Testis (tissue), 2 donors: ENCODE measurements at regions not wholly inside any gene's neighbourhood (a gene's known extent, or its start where the extent isn't known, plus 50 kb on each side); places are given as distances from the start of the nearest gene placed in this dataset.

Experiments
- DNase-seq: peaks from one replicate; pipeline ENCODE4 v3.0.0-alpha.2; 2019
- H3K27ac ChIP-seq, 2 donors: fragments of 200-600 bp; sonication (generic); one replicate each; pipeline ENCODE4 v1.5.1; 2019
- H3K27me3 ChIP-seq: fragments of 200-600 bp; sonication (generic); one replicate; pipeline ENCODE4 v1.5.1; 2019
- H3K36me3 ChIP-seq: fragments of 200-600 bp; sonication (generic); one replicate; pipeline ENCODE4 v1.5.1; 2017; ENCODE audit warnings: low read depth; ENCODE audit errors: missing control alignments
- H3K4me1 ChIP-seq: fragments of 200-600 bp; sonication (generic); one replicate; pipeline ENCODE4 v1.5.1; 2019
- H3K4me3 ChIP-seq, 2 donors: fragments of 200-600 bp; sonication (generic); one replicate each; pipeline ENCODE4 v1.5.1; 2017 to 2019
- H3K9me3 ChIP-seq: fragments of 200-600 bp; sonication (generic); one replicate; pipeline ENCODE4 v1.5.1; 2017
- POLR2A ChIP-seq: fragments of 450-650 bp; IDR thresholded peaks from one replicate; pipeline ENCODE4 v1.6.1; 2017; ENCODE audit warnings: antibody characterized with exemption, mild to moderate bottlenecking, moderate library complexity
- WGBS, 2 donors: methylation state at CpG; one replicate each; pipeline ENCODE4 v1.1.5; 2018; 5-methylcytosine and 5-hydroxymethylcytosine counted together
- intact Hi-C: fragments of 100-400 bp; cut with DNase I; formaldehyde crosslinking; loops from one replicate; pipeline ENCODE4 v1.15.1; 2023; ENCODE audit warnings: low total_unique reads
- small RNA-seq, 2 donors: library from RNA; depleted of rRNA; stranded (forward); fragments of <200 nt; gene quantifications; one replicate each; pipeline ENCODE3, GENCODE V24; 2016
- TF ChIP-seq, protein P1 (sequence below), 3 experiments: fragments of 450-650 bp in 2 of 3; fragments of 200-600 bp in 1 of 3; sonication (generic) in 1 of 3; IDR thresholded peaks; one replicate each; pipeline ENCODE4 v1.5.1; 2016 to 2019; ENCODE audit warnings: antibody characterized with exemption in 3 of 3, mild to moderate bottlenecking in 2 of 3, moderate library complexity in 1 of 3

DNA sequence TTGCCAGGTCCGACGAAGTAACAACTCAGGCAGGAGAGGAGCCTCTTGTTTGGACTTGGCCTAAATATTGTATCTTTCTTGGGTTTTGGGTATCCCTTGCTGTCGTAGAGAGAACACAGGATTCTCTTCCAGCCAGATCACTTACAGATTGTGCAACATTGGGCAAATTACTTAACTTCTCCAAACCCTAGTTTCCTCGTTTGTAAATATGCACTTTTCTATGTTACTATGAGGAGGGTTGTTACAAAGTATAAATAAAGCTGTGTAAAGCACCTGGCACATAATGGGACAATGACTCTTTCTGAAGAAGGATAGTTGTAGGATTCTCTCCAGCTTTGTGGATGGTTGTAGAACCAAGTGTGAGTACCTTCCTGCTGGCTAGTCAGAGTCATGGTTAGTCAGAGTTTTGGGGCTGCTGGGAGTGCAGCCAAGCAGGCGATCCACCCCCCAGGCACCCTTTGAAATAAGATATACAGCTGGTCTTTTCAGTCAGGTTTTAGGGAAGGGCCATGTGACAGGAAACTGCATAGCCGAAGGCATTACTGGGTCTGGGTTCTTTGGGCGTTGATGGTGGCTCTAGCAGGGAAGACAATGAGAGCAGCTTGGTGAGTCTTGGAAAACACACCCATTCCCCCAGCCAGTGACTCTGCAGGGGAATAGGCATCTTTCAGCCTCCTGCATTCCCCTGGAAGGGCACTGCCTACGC is 49.9 kb upstream of the GDNF start:
- no peaks in the 10 kb centered on the region for H3K9me3 ChIP-seq
- no peaks in the 10 kb centered on the region for H3K36me3 ChIP-seq
- H3K27me3 ChIP-seq = no peaks in the 10 kb centered on the region
- intact Hi-C loops = no loop called here
- H3K27ac ChIP-seq = no peak overlapping the region
- H3K4me3 ChIP-seq = no peak overlapping the region
- TF ChIP-seq POLR2A = no peak
- TF ChIP-seq, protein P1, sequence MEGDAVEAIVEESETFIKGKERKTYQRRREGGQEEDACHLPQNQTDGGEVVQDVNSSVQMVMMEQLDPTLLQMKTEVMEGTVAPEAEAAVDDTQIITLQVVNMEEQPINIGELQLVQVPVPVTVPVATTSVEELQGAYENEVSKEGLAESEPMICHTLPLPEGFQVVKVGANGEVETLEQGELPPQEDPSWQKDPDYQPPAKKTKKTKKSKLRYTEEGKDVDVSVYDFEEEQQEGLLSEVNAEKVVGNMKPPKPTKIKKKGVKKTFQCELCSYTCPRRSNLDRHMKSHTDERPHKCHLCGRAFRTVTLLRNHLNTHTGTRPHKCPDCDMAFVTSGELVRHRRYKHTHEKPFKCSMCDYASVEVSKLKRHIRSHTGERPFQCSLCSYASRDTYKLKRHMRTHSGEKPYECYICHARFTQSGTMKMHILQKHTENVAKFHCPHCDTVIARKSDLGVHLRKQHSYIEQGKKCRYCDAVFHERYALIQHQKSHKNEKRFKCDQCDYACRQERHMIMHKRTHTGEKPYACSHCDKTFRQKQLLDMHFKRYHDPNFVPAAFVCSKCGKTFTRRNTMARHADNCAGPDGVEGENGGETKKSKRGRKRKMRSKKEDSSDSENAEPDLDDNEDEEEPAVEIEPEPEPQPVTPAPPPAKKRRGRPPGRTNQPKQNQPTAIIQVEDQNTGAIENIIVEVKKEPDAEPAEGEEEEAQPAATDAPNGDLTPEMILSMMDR (IDR thresholded peaks at IDR 0.05) = no peak
- WGBS, 2 donors = 70 to 71% methylated on average over 7 to 8 of the region's 8 CpGs
- DNase-seq = no peak
- H3K4me1 ChIP-seq = no peaks in the 10 kb centered on the region

Small RNA genes in the stretch of these regions (small RNA-seq; reads per million reads assigned to genes)
- 0 reads per million in 2 donors for gene LINC02110
